22Rv1 (cell line): ENCODE measurements at regions not wholly inside any gene's neighbourhood (a gene's known extent, or its start where the extent isn't known, plus 50 kb on each side); places are given as distances from the start of the nearest gene placed in this dataset.
"Not testable (repeated sequence)": the region's sequence is repeated elsewhere in the genome, so short reads cannot be mapped to it uniquely, and the experiment has no call there.

Experiments
- ZFX ChIP-seq: fragments of 450-650 bp; IDR thresholded peaks from 2 replicates; pipeline ENCODE4 v1.6.1; 2017; ENCODE audit warnings: antibody characterized with exemption, borderline replicate concordance
- TF ChIP-seq, protein P1 (sequence below): fragments of 450-650 bp; IDR thresholded peaks from 2 replicates; pipeline ENCODE4 v1.5.1; 2017; ENCODE audit warnings: mild to moderate bottlenecking

DNA sequence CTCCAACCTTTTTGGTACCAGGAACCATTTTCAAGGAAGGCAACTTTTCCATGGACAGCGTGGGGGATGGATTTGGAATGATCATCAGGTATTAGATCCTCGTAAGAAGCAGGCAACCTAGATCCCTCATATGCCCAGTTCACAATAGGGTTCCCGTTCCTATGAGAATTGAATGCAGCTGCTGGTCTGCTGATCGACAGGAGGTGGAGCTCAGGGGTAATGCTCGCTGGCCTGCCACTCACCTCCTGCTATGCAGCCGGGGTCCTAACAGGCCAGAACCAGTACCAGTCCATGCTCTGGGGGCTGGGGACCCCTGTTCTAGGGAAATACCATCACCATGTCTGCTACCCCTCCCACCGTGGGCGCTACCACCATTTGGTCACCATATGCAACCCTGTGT, 167.2 kb upstream of the NBPF19 start:
- TF ChIP-seq ZFX: not testable (repeated sequence)
- TF ChIP-seq, protein P1, sequence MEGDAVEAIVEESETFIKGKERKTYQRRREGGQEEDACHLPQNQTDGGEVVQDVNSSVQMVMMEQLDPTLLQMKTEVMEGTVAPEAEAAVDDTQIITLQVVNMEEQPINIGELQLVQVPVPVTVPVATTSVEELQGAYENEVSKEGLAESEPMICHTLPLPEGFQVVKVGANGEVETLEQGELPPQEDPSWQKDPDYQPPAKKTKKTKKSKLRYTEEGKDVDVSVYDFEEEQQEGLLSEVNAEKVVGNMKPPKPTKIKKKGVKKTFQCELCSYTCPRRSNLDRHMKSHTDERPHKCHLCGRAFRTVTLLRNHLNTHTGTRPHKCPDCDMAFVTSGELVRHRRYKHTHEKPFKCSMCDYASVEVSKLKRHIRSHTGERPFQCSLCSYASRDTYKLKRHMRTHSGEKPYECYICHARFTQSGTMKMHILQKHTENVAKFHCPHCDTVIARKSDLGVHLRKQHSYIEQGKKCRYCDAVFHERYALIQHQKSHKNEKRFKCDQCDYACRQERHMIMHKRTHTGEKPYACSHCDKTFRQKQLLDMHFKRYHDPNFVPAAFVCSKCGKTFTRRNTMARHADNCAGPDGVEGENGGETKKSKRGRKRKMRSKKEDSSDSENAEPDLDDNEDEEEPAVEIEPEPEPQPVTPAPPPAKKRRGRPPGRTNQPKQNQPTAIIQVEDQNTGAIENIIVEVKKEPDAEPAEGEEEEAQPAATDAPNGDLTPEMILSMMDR: not testable (repeated sequence)
